ENCODE measurements at regions not wholly inside any gene's neighbourhood (a gene's known extent, or its start where the extent isn't known, plus 50 kb on each side); places are given as distances from the start of the nearest gene placed in this dataset.
A peak's percentile ranks its signal among the peaks of the same experiment; 100 is the strongest.
"Not testable (repeated sequence)": the region's sequence is repeated elsewhere in the genome, so short reads cannot be mapped to it uniquely, and the experiment has no call there.

- no peak for DNase-seq (ENCODE audit: low spot score)
Measured at GRCh38 chr5:74534397-74535129, 106.0 kb downstream of the ENC1 start.

DNA sequence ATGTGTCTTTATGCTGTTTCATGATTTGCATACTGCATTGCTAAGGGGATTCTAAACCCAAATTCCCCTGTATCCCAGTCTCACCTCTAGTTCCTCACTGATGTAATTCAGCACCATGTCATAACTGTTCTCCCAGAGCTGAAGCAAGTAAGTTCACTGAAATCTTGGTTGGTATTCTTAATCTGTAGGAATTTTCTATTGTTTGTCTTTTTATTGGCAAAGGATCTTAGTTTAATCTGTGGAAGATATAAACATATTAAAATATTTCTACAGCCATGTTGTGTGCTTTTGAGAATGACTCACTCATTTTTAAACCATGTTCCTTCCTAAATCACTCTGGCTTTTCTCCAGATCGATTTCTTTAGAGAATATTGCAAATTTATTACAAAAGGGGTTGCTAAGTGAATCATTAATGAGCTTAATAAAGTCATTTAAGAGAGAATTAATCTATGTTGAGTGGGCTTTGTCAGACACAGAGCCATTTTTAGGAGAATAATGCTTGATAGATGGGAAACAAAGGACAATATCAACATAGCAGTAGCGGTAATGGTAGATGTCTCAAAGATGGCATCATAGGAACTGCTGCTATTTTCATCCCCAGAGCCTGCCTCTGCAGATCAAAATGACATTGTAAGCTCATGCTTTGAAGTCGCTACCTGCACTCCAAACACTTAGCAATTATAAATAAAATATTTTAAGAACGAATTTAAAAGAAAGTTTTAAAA, 110.0 kb downstream of the ENC1 start:
- DNase-seq (ENCODE audit: low spot score) = no peak

GRCh38 chr5:74529101-74529500, 111.4 kb downstream of the ENC1 start:
- DNase-seq (ENCODE audit: low spot score) = no peak

DNA sequence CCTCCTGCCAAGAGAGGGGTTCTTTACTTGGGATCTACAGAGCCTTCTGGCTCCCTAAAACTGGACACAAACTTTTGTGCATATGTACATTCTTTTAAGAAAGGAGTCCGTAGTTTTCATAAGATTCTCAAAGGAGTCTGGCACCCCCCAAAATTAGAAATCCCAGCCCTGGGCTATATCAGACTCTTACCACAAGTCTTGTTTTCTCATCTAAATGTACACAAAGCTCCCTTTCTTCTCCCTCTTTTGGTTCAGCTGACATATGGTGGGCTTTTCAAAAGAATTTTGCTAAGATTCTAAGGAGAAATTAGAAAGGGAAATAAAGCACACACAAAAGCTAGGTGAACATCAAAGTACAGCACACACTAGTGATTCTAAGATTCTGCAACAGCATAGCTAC, 114.4 kb downstream of the ENC1 start:
- no peak for DNase-seq (ENCODE audit: low spot score)

- not testable (repeated sequence) for DNase-seq (ENCODE audit: low spot score)
Measured at GRCh38 chr5:74524767-74525166, 115.8 kb downstream of the ENC1 start.

DNA sequence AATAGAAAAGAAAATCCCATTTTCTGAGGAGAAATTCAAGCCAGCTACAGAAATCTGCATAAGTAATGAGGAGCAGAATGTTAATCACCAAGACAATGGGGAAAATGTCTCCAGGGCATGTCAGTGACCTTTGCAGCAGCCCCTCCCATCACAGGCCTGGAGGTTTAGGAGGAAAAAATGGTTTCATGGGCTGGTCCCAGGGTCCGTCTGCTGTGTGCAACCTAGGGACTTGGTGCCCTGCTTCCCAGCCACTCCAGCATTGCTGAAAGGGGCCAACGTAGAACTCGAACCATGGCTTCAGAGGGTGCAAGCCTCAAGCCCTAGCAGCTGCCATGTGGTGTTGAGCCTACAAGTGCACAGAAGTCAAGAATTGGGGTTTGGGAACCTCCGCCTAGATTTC, 116.8 kb downstream of the ENC1 start:
- DNase-seq (ENCODE audit: low spot score) = not testable (repeated sequence)

GRCh38 chr5:74522838-74523237, 117.7 kb downstream of the ENC1 start:
- DNase-seq (ENCODE audit: low spot score) = not testable (repeated sequence)

GRCh38 chr5:74521401-74521800, 119.1 kb downstream of the ENC1 start:
- DNase-seq (ENCODE audit: low spot score) = no peak

DNA sequence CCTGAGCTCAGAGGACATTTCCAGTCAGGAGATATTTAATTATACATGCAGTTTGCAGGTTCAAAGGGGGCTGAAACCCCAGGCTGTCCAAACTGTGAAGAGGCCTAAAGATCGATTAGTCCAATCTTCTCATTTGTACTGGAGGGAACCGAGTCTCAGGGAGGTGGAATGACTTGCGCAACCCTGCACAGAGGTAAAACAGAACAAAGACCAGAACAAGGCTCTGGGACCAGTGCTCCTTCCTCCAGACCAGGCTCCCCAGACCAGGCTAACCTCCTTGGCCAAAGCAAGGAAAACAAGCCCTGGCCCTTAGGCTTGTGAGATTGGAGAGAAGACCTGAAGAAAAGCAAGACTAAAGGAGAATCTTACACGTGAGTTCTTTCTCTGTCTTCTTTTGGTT, 120.8 kb downstream of the ENC1 start:
- no peak for DNase-seq (ENCODE audit: low spot score)

DNA sequence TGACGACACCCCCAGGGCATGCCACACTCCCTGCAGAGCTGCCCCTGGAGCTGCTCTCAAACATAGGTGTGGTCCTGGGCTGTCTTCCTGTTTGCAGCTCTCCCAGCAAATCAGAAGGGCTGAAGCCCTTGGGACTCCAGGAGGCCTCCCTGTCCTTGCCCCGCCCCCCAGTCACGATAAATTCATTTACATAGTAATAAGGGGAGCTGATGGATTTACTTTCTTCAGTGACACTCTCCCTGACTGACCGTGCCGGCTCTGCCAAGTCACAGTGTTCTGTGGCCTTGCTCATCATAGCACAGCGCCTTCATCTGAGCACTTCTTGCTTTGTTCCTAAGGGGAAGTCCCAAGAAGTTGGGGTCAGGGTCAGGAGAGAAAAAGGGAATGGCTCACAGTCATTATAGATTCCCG, 121.4 kb downstream of the ENC1 start:
- DNase-seq (ENCODE audit: low spot score) = no peak

GRCh38 chr5:74517700-74518099, 122.8 kb downstream of the ENC1 start:
- DNase-seq (ENCODE audit: low spot score) = peak; percentile 74

GRCh38 chr5:74516211-74516636, 124.3 kb downstream of the ENC1 start:
- DNase-seq (ENCODE audit: low spot score) = peak; percentile 31

- no peak for DNase-seq (ENCODE audit: low spot score)
Measured at GRCh38 chr5:74514888-74515551, 125.5 kb downstream of the ENC1 start.

- DNase-seq (ENCODE audit: low spot score) = not testable (repeated sequence)
Measured at GRCh38 chr5:74511770-74512169, 128.8 kb downstream of the ENC1 start.

DNA sequence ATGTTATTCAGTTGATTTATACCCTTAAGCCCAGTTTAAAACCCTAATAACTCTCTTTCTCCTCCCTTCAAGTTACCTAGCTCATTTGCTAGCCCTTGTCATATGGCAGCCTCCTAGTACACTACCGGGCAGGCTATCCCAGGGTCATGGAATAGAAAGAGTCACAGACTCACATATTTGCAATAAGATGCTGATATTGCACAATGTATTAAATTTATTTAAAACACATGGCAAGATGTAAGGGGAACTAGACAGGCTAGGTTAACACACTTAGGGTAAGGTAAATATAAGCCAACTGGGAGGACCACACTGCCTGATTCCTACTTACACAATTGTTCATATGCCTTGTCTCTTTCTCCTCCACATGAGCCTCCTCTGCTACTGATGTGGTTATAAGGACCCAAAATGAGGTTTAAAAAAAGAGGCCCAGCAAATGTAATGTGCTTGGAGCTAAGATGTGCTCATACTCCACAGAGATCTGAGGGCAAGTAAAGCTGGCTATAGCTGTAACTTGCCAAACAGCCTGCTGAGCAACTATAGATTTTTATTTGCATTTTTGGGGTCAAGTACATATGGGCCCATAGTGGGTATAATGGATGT, 130.0 kb downstream of the ENC1 start:
- peak; percentile 21 for DNase-seq (ENCODE audit: low spot score)

GRCh38 chr5:74507370-74508005, 133.0 kb downstream of the ENC1 start:
- no peak for DNase-seq (ENCODE audit: low spot score)

GRCh38 chr5:74506119-74506518, 134.4 kb downstream of the ENC1 start:
- DNase-seq (ENCODE audit: low spot score) = no peak

GRCh38 chr5:74504463-74504862, 136.1 kb downstream of the ENC1 start:
- DNase-seq (ENCODE audit: low spot score) = no peak

DNA sequence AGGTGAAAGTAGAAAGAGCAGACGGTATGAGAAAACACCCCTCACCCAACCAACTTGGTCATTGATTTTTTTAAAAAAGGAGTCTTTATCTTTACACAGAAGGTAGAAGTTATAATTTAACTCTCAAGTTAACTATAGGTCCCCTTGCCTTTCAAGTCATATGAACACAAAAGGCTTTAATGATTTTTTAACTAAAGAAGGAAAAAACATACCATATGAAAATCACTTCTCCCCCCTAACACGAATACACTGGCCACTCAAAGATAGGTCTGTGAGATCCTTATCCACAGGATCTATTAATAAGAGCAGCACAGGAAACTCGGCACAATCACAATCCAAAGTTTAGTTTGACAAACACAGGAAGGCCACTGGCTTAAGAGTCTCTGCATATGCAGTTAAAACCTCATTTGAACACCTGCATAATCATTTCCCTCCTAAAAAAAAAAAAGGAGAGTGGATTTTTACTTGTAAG, 138.0 kb downstream of the ENC1 start:
- DNase-seq (ENCODE audit: low spot score) = no peak

DNA sequence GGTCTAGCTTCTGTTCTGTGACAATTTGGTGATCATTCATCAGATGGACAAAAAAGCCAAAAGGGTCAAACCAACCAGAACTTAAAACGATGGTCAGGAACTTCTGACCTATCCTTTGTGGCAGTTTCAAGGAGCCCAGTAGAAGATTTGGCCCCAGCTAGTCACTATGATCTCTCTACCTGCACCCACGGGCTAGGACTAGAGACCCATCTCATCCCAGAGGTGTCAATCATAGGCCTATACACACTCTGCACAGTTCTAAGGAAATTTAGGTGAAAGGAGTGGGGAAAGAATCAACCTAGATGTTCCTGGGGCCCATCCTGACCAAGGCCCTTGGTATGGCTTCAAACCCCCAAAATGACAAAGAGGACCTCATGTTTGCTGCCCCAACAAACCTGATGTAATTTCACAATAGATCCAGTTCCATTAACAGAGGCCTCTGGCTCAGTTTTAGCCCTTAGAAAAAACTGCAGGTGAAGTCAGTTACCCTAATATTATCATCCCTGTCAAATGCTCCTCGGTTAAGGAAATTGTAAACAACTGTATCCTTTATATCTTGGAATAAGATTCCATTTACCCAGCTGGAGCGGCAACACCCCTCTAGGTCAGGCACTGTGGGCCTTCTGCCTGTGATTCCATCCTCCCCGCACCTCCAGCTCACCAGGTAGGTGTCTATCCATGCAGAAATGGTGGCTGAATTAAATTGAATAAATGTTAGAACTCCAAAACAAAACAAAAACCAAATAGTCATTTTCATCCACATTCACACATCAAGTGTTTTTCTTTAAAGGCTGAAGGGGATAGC, 138.7 kb downstream of the ENC1 start:
- DNase-seq (ENCODE audit: low spot score) = no peak

All from AG20443 (cell line).